H1 (cell line): ENCODE measurements at regions not wholly inside any gene's neighbourhood (a gene's known extent, or its start where the extent isn't known, plus 50 kb on each side); places are given as distances from the start of the nearest gene placed in this dataset.
"Not testable (repeated sequence)": the region's sequence is repeated elsewhere in the genome, so short reads cannot be mapped to it uniquely, and the experiment has no call there.

Experiments
- CTCF ChIA-PET: fragments of 300-600 bp; sonication (Branson Sonifier 250); formaldehyde crosslinking; loops from one replicate; lab custom pipeline; 2021; ENCODE audit not compliant: partially characterized antibody; lab: Charles Lee
- POLR2A ChIA-PET: fragments of 300-600 bp; sonication (Branson Sonifier 250); formaldehyde crosslinking; loops from one replicate; lab custom pipeline; 2021; ENCODE audit warnings: inconsistent platforms; ENCODE audit not compliant: partially characterized antibody; lab: Charles Lee
- DNase-seq, 2 experiments: peaks; one replicate each; pipeline versions ENCODE4 v3.0.0 to v3.0.0-alpha.2; 2010 to 2022; ENCODE audit warnings: low spot score in 2 of 2, low read depth in 1 of 2, mixed read lengths in 1 of 2
- FAIRE-seq: peaks from 2 replicates; lab custom pipeline; 2011; peaks lifted over from hg19 to GRCh38; lab: Jason Lieb, UNC
- H2AFZ ChIP-seq: 2 replicates; pipeline ENCODE4 v1.8.1; 2012; ENCODE audit warnings: low read length, inconsistent platforms
- H2AK5ac ChIP-seq: 2 replicates; pipeline ENCODE4 v1.6.1; 2013; ENCODE audit warnings: low read depth, low read length
- H2BK120ac ChIP-seq: replicated peaks from 2 replicates; pipeline ENCODE3; 2013; ENCODE audit warnings: low read depth, low read length, inconsistent platforms
- H2BK12ac ChIP-seq: 2 replicates; pipeline ENCODE4 v1.6.1; 2013; ENCODE audit warnings: low read depth, low read length
- H2BK15ac ChIP-seq: 2 replicates; pipeline ENCODE4 v1.6.1; 2013; ENCODE audit warnings: low read length
- H2BK20ac ChIP-seq: 2 replicates; pipeline ENCODE4 v1.6.1; 2013; ENCODE audit warnings: low read length
- H2BK5ac ChIP-seq: 2 replicates; pipeline ENCODE4 v1.6.1; 2013; ENCODE audit warnings: low read depth, low read length
- H3K14ac ChIP-seq: 2 replicates; pipeline ENCODE4 v1.6.1; 2013; ENCODE audit warnings: inconsistent platforms; ENCODE audit not compliant: insufficient read length
- H3K18ac ChIP-seq: 2 replicates; pipeline ENCODE4 v1.6.1; 2013; ENCODE audit warnings: low read length; ENCODE audit errors: extremely low read depth
- H3K23ac ChIP-seq: 2 replicates; pipeline ENCODE4 v1.6.1; 2013; ENCODE audit warnings: inconsistent platforms; ENCODE audit not compliant: insufficient read length
- H3K23me2 ChIP-seq: 2 replicates; pipeline ENCODE4 v1.6.1; 2013; ENCODE audit warnings: low read depth, low read length
- H3K27ac ChIP-seq: 2 replicates; pipeline ENCODE4 v1.6.1; 2011; ENCODE audit warnings: low read depth, low read length, inconsistent platforms
- H3K27me3 ChIP-seq, 4 experiments: replicated peaks in 1 of 4; 1 replicate in 1 of 4; 2 replicates in 3 of 4; pipeline versions ENCODE4 v1.6.1 to v1.8.1; 2011 to 2013; ENCODE audit warnings: low read length in 3 of 4, mild to moderate bottlenecking in 3 of 4, inconsistent platforms in 2 of 4, mixed read lengths in 2 of 4, moderate library complexity in 1 of 4; ENCODE audit not compliant: control insufficient read depth in 3 of 4, insufficient read depth in 3 of 4; ENCODE audit errors: extremely low read depth in 1 of 4
- H3K36me3 ChIP-seq, 4 experiments: 2 replicates each; pipeline versions ENCODE4 v1.6.1 to v1.8.1; 2011 to 2013; ENCODE audit warnings: mild to moderate bottlenecking in 4 of 4, low read length in 3 of 4, moderate library complexity in 2 of 4, control low read depth in 1 of 4, inconsistent platforms in 1 of 4; ENCODE audit not compliant: insufficient read depth in 4 of 4, control insufficient read depth in 2 of 4
- H3K4ac ChIP-seq: replicated peaks from 2 replicates; pipeline ENCODE3; 2013; ENCODE audit warnings: low read length, low read depth, mixed read lengths, inconsistent platforms; ENCODE audit not compliant: insufficient read length
- H3K4me1 ChIP-seq, 4 experiments: replicated peaks in 1 of 4; 1 replicate in 1 of 4; 2 replicates in 3 of 4; pipeline versions ENCODE4 v1.6.1 to v1.8.1; 2011 to 2013; ENCODE audit warnings: low read length in 3 of 4, inconsistent platforms in 2 of 4, mixed read lengths in 1 of 4; ENCODE audit not compliant: insufficient read depth in 4 of 4, control insufficient read depth in 3 of 4
- H3K4me2 ChIP-seq, 2 experiments: 2 replicates each; pipeline versions ENCODE4 v1.6.1 to v1.8.1; 2011 to 2013; ENCODE audit warnings: low read depth in 2 of 2, low read length in 2 of 2, control low read depth in 1 of 2, inconsistent platforms in 1 of 2, mild to moderate bottlenecking in 1 of 2; ENCODE audit not compliant: insufficient read depth in 1 of 2
- H3K4me3 ChIP-seq, 4 experiments: fragments of 200-600, 300-600 bp in 1 of 4; sonication (generic), shearing (Covaris generic), sonication (Bioruptor Twin) in 1 of 4; 2 replicates each; pipeline versions ENCODE4 v1.5.1 to v1.8.1; 2011 to 2016; ENCODE audit warnings: low read length in 4 of 4, low read depth in 3 of 4, control low read depth in 2 of 4, inconsistent platforms in 2 of 4, mild to moderate bottlenecking in 2 of 4, mixed read lengths in 1 of 4, moderate library complexity in 1 of 4; ENCODE audit not compliant: insufficient read depth in 2 of 4; ENCODE audit errors: extremely low read depth in 1 of 4
- H3K56ac ChIP-seq: replicated peaks from 2 replicates; pipeline ENCODE3; 2013; ENCODE audit warnings: low read depth, mild to moderate bottlenecking, mixed read lengths, low read length, inconsistent platforms; ENCODE audit not compliant: insufficient read length
- H3K79me1 ChIP-seq: 2 replicates; pipeline ENCODE4 v1.6.1; 2013; ENCODE audit warnings: low read depth, low read length, control low read depth
- H3K79me2 ChIP-seq, 2 experiments: 2 replicates each; pipeline versions ENCODE4 v1.6.1 to v1.8.1; 2012 to 2013; ENCODE audit warnings: low read length in 2 of 2, mild to moderate bottlenecking in 2 of 2, inconsistent platforms in 1 of 2; ENCODE audit not compliant: insufficient read depth in 2 of 2, control insufficient read depth in 1 of 2
- H3K9ac ChIP-seq, 4 experiments: replicated peaks in 1 of 4; 1 replicate in 1 of 4; 2 replicates in 3 of 4; pipeline versions ENCODE4 v1.6.1 to v1.8.1; 2011 to 2013; ENCODE audit warnings: low read depth in 3 of 4, low read length in 3 of 4, control low read depth in 2 of 4, mild to moderate bottlenecking in 2 of 4, moderate library complexity in 2 of 4, inconsistent platforms in 1 of 4; ENCODE audit errors: extremely low read depth in 1 of 4
- H3K9me3 ChIP-seq, 2 experiments: 2 replicates each; pipeline versions ENCODE4 v1.6.1 to v1.8.1; 2012 to 2013; ENCODE audit warnings: mild to moderate bottlenecking in 2 of 2, moderate library complexity in 2 of 2, control low read depth in 1 of 2, inconsistent platforms in 1 of 2, low read depth in 1 of 2, low read length in 1 of 2, mixed read lengths in 1 of 2; ENCODE audit not compliant: insufficient read depth in 2 of 2
- H4K20me1 ChIP-seq, 2 experiments: replicated peaks in 1 of 2; 2 replicates each; pipeline versions ENCODE3 to v1.8.1; 2011 to 2013; ENCODE audit warnings: inconsistent platforms in 2 of 2, low read length in 2 of 2, mild to moderate bottlenecking in 1 of 2; ENCODE audit not compliant: insufficient read depth in 2 of 2, control insufficient read depth in 1 of 2
- H4K5ac ChIP-seq: 2 replicates; pipeline ENCODE4 v1.6.1; 2013; ENCODE audit warnings: low read length, low read depth, mixed read lengths, inconsistent platforms; ENCODE audit not compliant: insufficient read length
- H4K8ac ChIP-seq: 2 replicates; pipeline ENCODE4 v1.8.0; 2013; ENCODE audit warnings: mild to moderate bottlenecking, moderate library complexity, low read length, inconsistent platforms; ENCODE audit not compliant: insufficient read depth; ENCODE audit errors: extremely low read depth
- H4K91ac ChIP-seq: replicated peaks from 2 replicates; pipeline ENCODE3; 2013; ENCODE audit warnings: low read length, mixed read lengths, inconsistent platforms; ENCODE audit not compliant: insufficient read length
- CTCF ChIP-seq, 3 experiments: IDR thresholded peaks; 1 replicate in 2 of 3; 2 replicates in 1 of 3; pipeline versions ENCODE4 v1.5.1 to v1.6.1; 2011; ENCODE audit warnings: low read length in 3 of 3, mild to moderate bottlenecking in 3 of 3, inconsistent platforms in 2 of 3, low read depth in 1 of 3, moderate library complexity in 1 of 3; ENCODE audit not compliant: insufficient read depth in 1 of 3; ENCODE audit errors: control extremely low read depth in 1 of 3
- RAD21 ChIP-seq, 2 experiments: IDR thresholded peaks in 1 of 2; conservative IDR thresholded peaks in 1 of 2; 2 replicates each; pipeline ENCODE4 v1.6.1; 2011; ENCODE audit warnings: low read depth in 2 of 2, low read length in 2 of 2, improper control_type of control experiment in 1 of 2, inconsistent platforms in 1 of 2, mild to moderate bottlenecking in 1 of 2, moderate library complexity in 1 of 2
- WGBS, 2 experiments: shearing (Covaris generic) in 1 of 2; methylation state at CpG; one replicate each; pipeline versions ENCODE4 v1.1.6 to v1.1.7; 2013 to 2015; ENCODE audit warnings: low lambda C conversion rate in 2 of 2, mixed read lengths in 2 of 2, inconsistent platforms in 1 of 2, low coverage in 1 of 2, missing lambda C conversion rate in 1 of 2; ENCODE audit not compliant: insufficient replicate concordance in 2 of 2, insufficient coverage in 1 of 2, insufficient read length in 1 of 2; ENCODE audit errors: extremely low coverage in 1 of 2, missing lambda C conversion rate in 1 of 2; 5-methylcytosine and 5-hydroxymethylcytosine counted together

- CTCF ChIA-PET = interaction anchor here (0.6 to 1.3 kb wide), 3 partner anchors 30 to 136 kb away, joined by 3 to 4 read pairs (median 3); no protein-coding TSS in a partner anchor
- H3K27me3 ChIP-seq, H2BK15ac ChIP-seq, H4K5ac ChIP-seq, H3K56ac ChIP-seq, H4K91ac ChIP-seq, H3K4me1 ChIP-seq, H4K8ac ChIP-seq, H2BK20ac ChIP-seq, H3K9ac ChIP-seq, H3K14ac ChIP-seq, H2AFZ ChIP-seq, H2BK5ac ChIP-seq, H3K4ac ChIP-seq, H3K9me3 ChIP-seq, H3K4me2 ChIP-seq, H3K79me2 ChIP-seq, H2BK12ac ChIP-seq, H3K18ac ChIP-seq, H3K4me3 ChIP-seq, DNase-seq, H3K79me1 ChIP-seq, POLR2A ChIA-PET, H2BK120ac ChIP-seq, H3K36me3 ChIP-seq, H3K23ac ChIP-seq, H3K23me2 ChIP-seq, H2AK5ac ChIP-seq, H4K20me1 ChIP-seq, H3K27ac ChIP-seq: not testable (repeated sequence)
- FAIRE-seq = peak; percentile 63
- 80% methylated on average over 11 of the region's 18 CpGs; no CpG with 5 or more reads in 1 of the 2 experiments for WGBS, 2 experiments
- TF ChIP-seq RAD21 (IDR thresholded peaks at IDR 0.05 in 1 of 2, conservative IDR thresholded peaks at IDR 0.05 in 1 of 2; ENCODE audit: low read depth in 2 of 2, low read length in 2 of 2) (peak; percentile 52 to 54), CTCF (IDR thresholded peaks at IDR 0.05; ENCODE audit: control extremely low read depth in 1 of 3, insufficient read depth in 1 of 3, low read depth in 1 of 3, low read length in 3 of 3) (peak; percentile 17 to 44 (median 41); a peak in 3 of 4 replicates)
Observed at GRCh38 chr16:29257419-29258336, 148.8 kb downstream of the NPIPB11 start.
